ENCODE measurements at regions not wholly inside any gene's neighbourhood (a gene's known extent, or its start where the extent isn't known, plus 50 kb on each side); places are given as distances from the start of the nearest gene placed in this dataset.

GRCh38 chr2:67684991-67685390 lies 287.9 kb downstream of the ETAA1 start:
- intact Hi-C loops (cut with DNase I; ENCODE audit: low total_unique reads): no loop called here
- no peak for ATAC-seq
- Histone ChIP-seq H3K4me1 (no peaks in the 10 kb centered on the region), H3K36me3 (no peaks in the 10 kb centered on the region), H3K27ac (no peak overlapping the region), H3K9me3 (no peaks in the 10 kb centered on the region), H3K27me3 (no peaks in the 10 kb centered on the region), H3K4me3 (no peak overlapping the region)
- in situ Hi-C loops (cut with MboI; ENCODE audit: low sequenced_read_pairs in 4 of 4): no loop called here
- TF ChIP-seq, protein P1, sequence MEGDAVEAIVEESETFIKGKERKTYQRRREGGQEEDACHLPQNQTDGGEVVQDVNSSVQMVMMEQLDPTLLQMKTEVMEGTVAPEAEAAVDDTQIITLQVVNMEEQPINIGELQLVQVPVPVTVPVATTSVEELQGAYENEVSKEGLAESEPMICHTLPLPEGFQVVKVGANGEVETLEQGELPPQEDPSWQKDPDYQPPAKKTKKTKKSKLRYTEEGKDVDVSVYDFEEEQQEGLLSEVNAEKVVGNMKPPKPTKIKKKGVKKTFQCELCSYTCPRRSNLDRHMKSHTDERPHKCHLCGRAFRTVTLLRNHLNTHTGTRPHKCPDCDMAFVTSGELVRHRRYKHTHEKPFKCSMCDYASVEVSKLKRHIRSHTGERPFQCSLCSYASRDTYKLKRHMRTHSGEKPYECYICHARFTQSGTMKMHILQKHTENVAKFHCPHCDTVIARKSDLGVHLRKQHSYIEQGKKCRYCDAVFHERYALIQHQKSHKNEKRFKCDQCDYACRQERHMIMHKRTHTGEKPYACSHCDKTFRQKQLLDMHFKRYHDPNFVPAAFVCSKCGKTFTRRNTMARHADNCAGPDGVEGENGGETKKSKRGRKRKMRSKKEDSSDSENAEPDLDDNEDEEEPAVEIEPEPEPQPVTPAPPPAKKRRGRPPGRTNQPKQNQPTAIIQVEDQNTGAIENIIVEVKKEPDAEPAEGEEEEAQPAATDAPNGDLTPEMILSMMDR (IDR thresholded peaks at IDR 0.05 in 4 of 5, conservative IDR thresholded peaks at IDR 0.05 in 1 of 5): no peak
- DNase-seq: no peak

DNA sequence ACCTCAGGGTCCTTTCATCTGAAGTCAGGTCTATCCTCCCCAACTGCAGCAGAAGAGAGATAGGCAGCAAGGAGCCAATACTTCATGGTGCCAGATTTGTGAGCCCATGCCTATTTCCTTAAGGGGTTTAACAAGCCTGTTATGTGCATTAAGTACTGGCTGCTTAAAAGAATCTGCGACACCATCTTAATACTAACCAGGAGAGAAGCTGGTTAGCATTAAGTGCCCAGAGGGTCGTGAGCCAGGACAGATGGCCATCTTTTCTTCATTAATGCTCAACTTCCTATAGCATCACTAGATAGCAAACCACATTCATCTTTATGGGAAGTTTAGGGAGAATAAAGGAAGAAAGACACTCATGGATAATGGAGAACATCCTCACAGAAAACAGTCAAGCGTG lies 289.1 kb downstream of the ETAA1 start:
- ATAC-seq (no peak), DNase-seq (no peak)
- Histone ChIP-seq H3K4me1 (no peaks in the 10 kb centered on the region), H3K36me3 (no peaks in the 10 kb centered on the region), H3K27ac (no peak overlapping the region), H3K27me3 (no peaks in the 10 kb centered on the region), H3K4me3 (no peak overlapping the region), H3K9me3 (no peaks in the 10 kb centered on the region)
- TF ChIP-seq, protein P1 (IDR thresholded peaks at IDR 0.05 in 4 of 5, conservative IDR thresholded peaks at IDR 0.05 in 1 of 5): no peak
- TF ChIP-seq POLR2A (IDR thresholded peaks at IDR 0.05): no peak
- in situ Hi-C loops (cut with MboI; ENCODE audit: low sequenced_read_pairs in 4 of 4) (no loop called here), intact Hi-C loops (cut with DNase I; ENCODE audit: low total_unique reads) (no loop called here)

DNA sequence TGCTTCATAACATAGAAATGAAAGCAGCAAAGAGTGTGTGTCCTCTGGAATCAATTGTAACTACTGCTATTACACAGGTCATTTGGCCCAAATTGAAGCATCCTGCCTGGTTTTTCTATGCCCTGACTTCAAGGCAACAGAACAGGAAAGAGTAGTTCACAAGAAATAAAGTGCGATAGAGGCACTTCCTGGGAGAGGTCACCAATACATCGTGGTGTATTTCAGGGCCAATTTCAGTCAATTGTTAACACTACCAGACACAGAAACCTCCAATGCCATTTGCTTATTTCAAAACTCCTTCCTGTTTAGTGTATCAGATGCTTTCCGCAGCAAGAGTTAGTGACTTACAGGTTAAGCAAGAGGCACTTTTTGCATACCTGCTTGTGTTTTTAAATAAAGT lies 292.1 kb downstream of the ETAA1 start:
- Histone ChIP-seq H3K27ac (no peak overlapping the region), H3K4me3 (no peak overlapping the region), H3K27me3 (no peaks in the 10 kb centered on the region), H3K9me3 (no peaks in the 10 kb centered on the region), H3K4me1 (no peaks in the 10 kb centered on the region), H3K36me3 (no peaks in the 10 kb centered on the region)
- ATAC-seq (no peak), DNase-seq (no peak)
- intact Hi-C loops (cut with DNase I; ENCODE audit: low total_unique reads) (no loop called here), in situ Hi-C loops (cut with MboI; ENCODE audit: low sequenced_read_pairs in 4 of 4) (no loop called here)
- TF ChIP-seq POLR2A (IDR thresholded peaks at IDR 0.05): no peak
- TF ChIP-seq, protein P1 (IDR thresholded peaks at IDR 0.05 in 4 of 5, conservative IDR thresholded peaks at IDR 0.05 in 1 of 5): no peak

GRCh38 chr2:67689651-67690050 lies 292.5 kb downstream of the ETAA1 start:
- H3K27ac ChIP-seq: no peak overlapping the region
- no peaks in the 10 kb centered on the region for H3K4me1 ChIP-seq
- intact Hi-C loops (cut with DNase I; ENCODE audit: low total_unique reads): no loop called here
- DNase-seq (no peak), ATAC-seq (no peak)
- H3K4me3 ChIP-seq: no peak overlapping the region
- H3K27me3 ChIP-seq: no peaks in the 10 kb centered on the region
- in situ Hi-C loops (cut with MboI; ENCODE audit: low sequenced_read_pairs in 4 of 4): no loop called here
- H3K9me3 ChIP-seq: no peaks in the 10 kb centered on the region
- no peaks in the 10 kb centered on the region for H3K36me3 ChIP-seq
- TF ChIP-seq, protein P1 (IDR thresholded peaks at IDR 0.05 in 4 of 5, conservative IDR thresholded peaks at IDR 0.05 in 1 of 5): no peak
- TF ChIP-seq POLR2A (IDR thresholded peaks at IDR 0.05): no peak

- no peak overlapping the region for H3K4me3 ChIP-seq
- no peaks in the 10 kb centered on the region for H3K9me3 ChIP-seq
- ATAC-seq: no peak
- no peaks in the 10 kb centered on the region for H3K4me1 ChIP-seq
- in situ Hi-C loops (cut with MboI; ENCODE audit: low sequenced_read_pairs in 4 of 4): no loop called here
- no peaks in the 10 kb centered on the region for H3K36me3 ChIP-seq
- intact Hi-C loops (cut with DNase I; ENCODE audit: low total_unique reads): no loop called here
- no peak overlapping the region for H3K27ac ChIP-seq
- TF ChIP-seq, protein P1 (IDR thresholded peaks at IDR 0.05 in 4 of 5, conservative IDR thresholded peaks at IDR 0.05 in 1 of 5): no peak
- TF ChIP-seq POLR2A (IDR thresholded peaks at IDR 0.05): no peak
- no peaks in the 10 kb centered on the region for H3K27me3 ChIP-seq
- no peak for DNase-seq
Measured at GRCh38 chr2:67694445-67694844, 297.3 kb downstream of the ETAA1 start.

Data from gastrocnemius medialis (tissue), 4 donors.